HG03354 (cell line): ENCODE measurements at regions not wholly inside any gene's neighbourhood (a gene's known extent, or its start where the extent isn't known, plus 50 kb on each side); places are given as distances from the start of the nearest gene placed in this dataset.
"Not testable (repeated sequence)": the region's sequence is repeated elsewhere in the genome, so short reads cannot be mapped to it uniquely, and the experiment has no call there.

Experiments used
- ATAC-seq: cut with Tn5 transposase; IDR thresholded peaks from one replicate; pipeline ENCODE4 v1.9.1; 2021; ENCODE audit warnings: mild to moderate bottlenecking; ENCODE audit not compliant: unreplicated experiment, poor library complexity, severe bottlenecking

DNA sequence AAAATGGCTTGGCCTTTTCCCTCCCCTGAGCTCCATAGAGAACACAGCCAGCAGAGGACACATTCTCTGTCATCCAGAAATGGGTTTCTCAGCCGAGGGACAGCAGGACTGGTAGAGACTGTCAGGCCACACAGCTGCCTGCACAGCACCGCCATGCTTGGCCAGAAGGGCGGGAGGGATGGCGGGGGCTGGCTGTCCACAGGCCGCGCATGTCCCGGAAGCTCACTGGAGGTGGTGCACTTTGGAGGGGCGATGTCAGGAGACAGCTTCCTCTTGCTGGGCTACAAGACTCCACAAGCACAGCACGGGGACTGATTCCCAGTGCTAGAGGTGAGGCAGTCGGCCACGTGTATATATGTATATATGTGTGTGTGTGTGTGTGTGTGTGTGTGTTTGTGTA, 125.3 kb downstream of the GOLGA6L4 start:
- ATAC-seq, result not testable (repeated sequence)

DNA sequence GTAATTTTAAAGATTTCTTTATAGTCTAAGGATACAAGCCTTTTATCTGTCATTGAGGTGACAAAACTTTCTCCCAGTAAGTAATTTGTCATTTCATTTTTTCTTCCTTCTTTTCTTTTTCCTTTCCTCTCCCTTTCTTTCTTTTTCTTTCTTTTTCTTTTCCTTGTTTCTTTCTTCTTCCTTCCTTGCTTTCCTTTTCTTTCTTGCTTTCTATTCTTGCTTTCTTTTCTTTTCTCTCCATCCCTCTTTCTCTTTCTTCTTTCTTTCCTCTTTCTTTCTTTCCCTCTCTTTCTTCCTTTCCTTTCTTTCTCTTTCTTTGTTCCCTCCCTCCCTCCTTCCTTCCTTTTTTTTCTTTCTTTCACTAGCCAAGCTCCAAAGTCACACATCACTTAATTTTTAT, 148.8 kb downstream of the GOLGA6L4 start:
- ATAC-seq, result not testable (repeated sequence)

DNA sequence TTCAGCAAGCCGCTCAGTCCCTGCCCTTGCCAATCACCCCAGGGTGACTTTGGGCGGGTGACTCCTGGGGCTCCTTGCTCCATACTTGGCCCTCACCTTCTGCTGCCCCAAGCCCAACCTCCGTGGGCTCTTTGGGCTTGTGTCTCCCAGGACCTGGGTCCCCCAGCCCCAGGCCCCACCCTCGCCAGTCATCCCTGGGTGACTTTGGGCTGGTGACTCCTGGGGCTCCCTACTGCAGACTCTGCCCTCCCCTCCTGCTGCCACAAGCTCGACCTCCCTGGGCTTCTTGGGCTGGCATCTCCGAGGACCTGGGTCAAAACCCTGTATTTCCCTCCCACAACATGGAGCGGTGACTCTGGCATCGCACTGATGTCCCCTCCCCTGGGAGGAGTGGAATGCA, 151.5 kb downstream of the GOLGA6L4 start:
- ATAC-seq, result no peak

DNA sequence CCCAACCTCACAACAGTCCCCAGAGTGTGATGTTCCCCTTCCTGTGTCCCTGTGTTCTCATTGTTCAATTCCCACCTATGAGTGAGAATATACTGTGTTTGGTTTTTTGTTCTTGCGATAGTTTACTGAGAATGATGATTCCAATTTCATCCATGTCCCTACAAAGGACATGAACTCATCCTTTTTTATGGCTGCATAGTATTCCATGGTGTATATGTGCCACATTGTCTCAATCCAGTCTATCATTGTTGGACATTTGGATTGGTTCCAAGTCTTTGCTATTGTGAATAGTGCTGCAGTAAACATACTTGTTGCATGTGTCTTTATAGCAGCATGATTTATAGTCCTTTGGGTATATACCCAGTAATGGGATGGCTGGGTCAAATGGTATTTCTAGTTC, 152.6 kb downstream of the GOLGA6L4 start:
- not testable (repeated sequence) for ATAC-seq

DNA sequence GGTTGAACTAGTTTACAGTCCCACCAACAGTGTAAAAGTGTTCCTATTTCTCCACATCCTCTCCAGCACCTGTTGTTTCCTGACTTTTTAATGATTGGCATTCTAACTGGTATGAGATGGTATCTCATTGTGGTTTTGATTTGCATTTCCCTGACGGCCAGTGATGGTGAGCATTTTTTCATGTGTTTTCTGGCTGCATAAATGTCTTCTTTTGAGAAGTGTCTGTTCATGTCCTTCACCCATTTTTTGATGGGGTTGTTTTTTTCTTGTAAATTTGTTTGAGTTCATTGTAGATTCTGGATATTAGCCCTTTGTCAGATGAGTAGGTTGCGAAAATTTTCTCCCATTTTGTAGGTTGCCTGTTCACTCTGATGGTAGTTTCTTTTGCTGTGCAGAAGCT, 153.1 kb downstream of the GOLGA6L4 start:
- ATAC-seq, result not testable (repeated sequence)

DNA sequence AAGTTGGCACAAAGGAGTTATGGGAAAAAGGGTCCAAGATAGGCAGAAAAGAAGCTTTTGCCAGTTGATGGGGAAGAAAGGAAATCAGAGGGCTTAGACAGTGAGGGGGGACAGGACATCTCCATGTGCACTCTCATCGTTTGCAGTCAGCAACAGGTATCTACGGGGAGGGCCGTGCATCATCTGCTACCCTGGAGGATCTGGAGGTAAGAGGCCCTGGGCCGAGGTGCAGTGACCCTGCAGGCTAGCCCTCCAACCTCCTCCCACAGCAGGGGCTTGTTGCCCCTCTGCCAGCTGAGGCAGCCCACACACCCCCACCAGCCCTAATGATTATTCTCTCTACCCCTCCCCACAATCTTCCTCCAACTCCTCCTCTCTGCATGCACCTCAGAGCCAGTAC, 154.8 kb downstream of the GOLGA6L4 start:
- ATAC-seq, result not testable (repeated sequence)

DNA sequence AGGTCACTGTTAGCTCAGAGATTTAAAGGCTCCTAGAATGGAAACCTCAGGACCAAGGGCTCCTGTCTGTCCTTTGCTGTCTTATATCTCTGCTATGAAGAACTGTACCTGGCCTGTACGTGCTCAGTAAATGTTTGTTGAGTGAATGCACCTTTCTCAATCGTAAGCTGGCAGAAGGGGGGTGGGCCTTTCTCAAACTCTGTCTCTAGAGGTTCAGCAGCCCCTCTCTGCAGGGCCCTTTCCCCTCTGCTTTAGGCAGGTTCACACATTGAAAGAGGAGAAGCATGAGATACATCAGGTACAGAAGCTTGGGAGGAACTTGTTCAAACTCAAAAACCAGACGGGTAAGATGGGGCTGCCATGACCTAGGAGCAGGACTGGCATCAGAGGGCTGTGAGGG, 155.6 kb downstream of the GOLGA6L4 start:
- no peak for ATAC-seq

DNA sequence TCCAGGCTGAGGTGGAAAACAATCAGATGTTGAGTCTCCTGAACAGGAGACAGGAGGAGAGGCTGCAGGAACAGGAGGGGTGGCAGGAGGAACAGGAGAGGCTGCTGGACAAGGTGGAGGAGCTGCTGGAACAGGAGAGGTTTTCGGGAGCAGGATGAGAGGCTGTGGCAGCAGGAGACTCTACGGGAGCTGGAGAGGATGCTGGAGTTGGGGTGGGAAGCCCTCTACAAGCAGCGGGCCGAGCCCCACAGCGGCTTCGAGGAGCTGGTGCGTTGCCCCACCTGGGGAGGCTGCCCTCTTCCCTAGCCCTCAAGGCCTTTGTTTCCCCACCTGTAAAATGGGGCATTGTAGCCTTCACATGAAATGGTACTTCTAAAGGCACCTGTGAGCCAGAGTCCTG, 156.4 kb downstream of the GOLGA6L4 start:
- ATAC-seq, result not testable (repeated sequence)

DNA sequence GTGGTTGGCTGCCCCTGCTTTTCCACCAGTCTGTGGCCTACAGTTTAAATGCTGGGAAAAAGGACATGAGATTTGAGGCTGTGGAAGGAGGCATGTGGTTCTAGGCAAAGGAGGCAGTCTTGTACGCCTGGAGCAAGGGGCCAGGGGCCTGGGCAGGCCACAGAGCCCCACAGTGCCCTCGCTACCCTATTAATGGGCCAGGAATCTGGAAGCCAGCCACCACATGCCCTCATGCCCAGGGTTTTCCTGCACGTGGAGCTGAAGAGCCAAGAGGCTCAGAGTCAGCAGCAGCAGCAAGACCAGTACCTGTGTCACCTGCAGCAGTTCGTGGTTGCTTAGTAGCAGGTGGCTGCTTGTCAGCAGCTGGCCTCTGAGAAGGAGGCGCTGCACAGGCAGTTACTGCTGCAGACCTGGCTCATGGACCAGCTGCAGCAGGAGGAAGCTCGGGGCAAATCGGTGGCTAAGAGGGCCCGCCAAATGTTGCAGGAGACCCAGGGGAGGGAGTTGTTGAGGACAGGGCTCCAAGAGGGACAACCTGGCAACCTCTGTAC, 157.9 kb downstream of the GOLGA6L4 start:
- not testable (repeated sequence) for ATAC-seq

DNA sequence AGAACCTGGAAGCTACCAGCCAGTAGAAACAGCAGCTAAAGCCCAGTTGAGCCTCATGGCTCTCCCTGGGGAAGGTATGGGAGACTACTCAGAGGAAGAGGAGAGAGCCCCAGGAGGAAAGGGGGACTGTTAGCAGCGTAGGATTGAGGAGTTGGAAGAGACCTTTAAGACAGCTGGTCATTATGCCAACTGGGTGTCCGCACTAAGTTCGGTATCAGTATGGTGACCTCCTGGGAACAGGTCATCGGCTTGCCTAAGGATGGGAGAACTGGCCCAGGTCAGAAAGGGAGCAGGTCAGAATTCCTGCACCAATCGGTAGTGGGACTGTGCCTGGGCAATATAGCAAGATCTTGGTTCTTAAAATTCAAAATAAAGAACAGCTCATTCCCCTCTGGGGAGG, 158.4 kb downstream of the GOLGA6L4 start:
- ATAC-seq, result not testable (repeated sequence)

DNA sequence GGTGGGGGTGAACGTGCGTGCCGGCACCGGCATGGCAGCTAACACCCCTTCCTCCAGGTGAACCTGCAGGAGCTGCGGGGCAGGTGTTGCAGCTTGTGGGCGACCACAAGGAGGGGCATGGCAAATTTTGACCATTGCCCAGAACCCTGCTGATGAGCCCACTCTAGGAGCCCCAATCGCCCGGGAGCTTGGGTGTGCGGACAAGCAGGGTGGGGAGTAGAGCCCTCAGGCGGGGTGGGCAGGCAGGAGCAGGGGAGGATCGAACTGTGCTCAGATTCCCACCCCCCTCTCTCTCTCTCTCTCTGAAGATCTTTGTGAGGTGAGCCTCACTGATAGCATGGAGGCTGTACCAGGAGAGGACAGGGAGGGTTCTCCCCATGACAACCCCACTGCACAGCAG, 159.8 kb downstream of the GOLGA6L4 start:
- not testable (repeated sequence) for ATAC-seq

DNA sequence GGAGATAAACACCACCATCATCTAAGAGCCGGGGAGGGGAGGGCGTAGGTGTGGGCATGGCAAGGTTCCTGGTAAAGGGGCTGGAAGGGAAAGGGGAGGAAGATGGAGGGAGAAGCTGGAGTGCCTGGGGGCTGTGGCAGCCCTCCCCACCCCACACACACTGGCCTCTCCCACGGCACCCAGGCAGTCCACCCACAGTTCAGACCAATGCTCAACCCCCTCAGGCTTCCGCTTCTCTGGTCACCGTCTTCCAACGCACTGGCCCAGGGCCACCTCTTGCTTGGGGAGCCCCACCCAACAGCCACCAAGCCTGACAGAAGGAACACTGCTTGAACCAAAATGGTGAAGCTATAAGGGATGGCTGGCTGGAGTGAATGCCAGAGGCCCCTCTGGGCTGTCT, 160.3 kb downstream of the GOLGA6L4 start:
- not testable (repeated sequence) for ATAC-seq

DNA sequence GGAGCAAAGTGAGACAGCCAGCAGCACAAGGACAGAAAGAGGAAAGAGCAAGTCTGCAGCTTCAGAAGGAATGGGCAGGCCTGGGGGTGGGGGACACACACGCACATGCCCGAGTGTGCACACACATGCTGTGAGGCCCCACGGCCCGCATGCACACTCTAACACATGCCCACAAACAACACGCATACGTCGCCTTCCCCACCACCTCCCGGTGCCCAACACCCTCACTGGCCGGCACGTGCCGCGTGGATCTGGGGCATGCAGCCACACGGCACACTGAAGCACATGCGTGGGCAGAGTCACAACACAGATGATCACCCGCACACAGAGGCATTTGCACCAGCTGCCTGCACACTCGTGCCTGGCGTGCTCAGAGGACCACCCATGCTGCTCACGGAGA, 161.5 kb downstream of the GOLGA6L4 start:
- not testable (repeated sequence) for ATAC-seq

DNA sequence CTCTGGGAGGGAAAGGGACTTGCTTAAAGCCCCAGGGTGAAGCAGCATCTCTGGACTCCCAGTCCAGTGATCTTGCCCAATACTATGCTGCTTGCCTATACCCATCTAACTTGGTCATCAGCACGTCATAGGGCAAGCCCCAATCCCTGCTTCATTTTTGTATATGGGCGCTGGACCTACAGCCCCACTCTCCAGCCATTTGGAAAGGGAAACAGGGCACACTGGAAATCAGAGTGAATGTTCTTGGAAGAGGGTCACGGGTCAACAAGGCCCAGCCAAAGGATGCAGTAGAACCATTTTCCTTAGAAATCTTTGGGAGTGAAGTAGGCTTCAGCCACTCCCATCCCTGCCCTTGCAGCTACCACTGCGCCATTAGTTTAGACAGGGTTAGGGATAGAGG, 162.5 kb downstream of the GOLGA6L4 start:
- ATAC-seq, result not testable (repeated sequence)

DNA sequence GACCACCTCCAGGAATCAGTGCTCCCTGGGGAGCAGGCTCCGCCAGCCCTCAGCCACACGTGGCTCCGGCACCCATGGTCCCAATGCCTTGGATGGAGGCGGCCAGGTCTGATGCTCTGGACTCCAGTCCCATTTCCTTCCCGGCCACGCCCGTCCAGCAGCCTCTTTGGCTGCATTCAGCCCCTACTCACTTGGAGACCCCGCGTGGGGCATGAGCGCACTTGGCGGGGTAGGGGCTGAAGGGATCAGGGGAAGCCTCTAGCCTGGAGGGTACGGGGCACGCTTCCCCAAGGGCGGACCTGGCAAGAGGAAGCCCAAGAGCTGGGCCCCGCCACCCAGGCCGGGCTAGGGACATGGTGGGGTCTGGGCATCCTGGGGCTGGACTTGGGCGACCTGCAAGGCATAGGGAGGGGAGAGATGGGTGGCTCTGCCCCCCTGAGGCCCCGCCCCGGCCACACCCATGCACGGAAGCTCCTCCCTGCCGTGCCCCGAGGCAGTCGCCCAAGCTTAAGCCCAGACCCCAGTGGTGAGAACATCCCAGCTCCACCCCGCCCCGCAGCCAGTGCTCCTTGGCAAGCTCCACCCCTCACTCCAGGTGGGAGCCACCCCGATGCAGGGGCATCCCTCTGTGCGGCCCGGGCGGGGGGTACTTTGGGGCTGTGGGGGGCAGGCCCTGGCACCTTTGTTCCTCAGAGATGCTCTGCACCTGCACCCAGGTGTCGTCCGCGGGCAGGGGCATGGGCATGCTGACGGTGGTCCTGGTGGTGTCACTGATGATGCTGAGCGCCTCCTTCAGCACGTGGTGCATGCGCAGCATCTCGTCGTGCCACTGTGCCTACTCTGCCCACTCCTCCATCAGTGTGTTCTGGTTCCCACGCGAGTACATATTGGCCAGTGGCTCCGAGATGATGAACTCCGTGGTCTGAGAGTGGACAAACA, 163.5 kb downstream of the GOLGA6L4 start:
- ATAC-seq, result no peak

DNA sequence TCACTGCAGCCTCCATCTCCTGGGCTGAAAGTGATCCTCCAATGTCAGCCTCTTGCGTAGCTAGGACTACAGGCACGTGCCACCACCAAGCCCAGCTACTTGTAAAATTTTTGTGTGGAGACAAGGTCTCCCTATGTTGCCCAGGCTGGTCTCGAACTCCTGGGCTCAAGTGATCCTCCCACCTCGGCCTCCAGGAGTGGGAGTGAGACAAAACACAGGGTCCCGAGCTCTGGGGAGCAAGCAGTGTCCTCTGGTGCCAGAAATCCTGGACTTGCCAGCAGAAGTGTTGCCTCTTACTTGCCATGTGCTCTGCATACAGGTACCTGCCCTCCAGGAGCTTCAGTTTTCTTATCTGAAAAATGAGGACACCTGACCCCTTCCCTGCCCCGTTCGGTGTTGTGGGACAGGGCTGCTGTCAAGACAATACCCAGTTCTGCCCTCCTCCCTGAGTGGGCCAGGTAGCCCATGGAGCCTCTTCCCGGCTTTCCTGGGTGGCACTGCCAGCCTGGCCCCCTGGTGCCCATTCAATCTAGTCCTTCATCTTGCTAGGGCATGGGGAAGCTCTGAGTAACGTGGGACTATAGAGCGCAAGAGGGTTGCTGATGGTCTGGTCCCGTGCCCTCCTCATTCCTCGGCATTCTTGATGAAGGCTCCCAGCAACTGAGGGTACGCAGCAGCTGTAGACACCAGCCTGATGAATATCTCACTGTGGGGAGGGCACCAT, 164.6 kb downstream of the GOLGA6L4 start:
- ATAC-seq, result no peak

DNA sequence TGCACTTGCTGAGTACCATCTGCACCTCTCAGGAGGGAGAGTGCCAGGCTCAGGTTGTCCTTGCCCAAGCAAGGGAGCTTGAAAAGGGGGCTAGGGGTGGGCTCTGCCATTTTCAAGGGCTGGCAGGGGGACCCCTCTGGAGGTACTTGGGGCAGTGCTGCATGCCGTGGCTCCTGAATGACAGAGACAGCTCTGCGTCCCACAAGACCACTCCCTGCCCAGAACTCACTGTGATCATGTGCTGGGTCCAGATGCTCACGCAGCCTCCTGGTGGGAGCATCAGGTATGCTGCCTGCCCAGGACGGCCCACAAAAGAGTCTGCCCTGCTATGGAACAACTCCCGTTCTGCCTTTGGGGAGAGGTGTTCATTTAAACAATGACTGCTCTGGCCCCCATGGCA, 165.2 kb downstream of the GOLGA6L4 start:
- no peak for ATAC-seq

DNA sequence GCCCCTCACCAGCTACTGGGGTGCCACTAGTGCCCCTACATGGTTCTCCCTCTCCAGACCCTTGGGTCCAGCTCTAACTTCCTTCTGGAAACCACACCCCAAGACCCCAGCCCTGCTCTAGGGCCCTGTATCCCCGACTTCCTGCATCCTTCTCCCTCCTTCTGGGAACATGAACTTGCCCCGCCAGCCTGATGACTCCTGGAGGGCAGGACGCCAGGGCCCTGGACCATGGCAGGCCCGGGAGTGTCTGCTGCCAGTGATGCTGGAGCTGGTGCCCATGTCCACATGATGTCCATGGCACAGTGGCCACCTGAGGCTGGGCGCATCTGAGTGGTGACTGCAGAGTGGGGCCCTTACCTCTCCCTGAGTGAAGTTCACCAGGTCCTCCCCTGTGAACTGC, 165.9 kb downstream of the GOLGA6L4 start:
- ATAC-seq, result not testable (repeated sequence)

DNA sequence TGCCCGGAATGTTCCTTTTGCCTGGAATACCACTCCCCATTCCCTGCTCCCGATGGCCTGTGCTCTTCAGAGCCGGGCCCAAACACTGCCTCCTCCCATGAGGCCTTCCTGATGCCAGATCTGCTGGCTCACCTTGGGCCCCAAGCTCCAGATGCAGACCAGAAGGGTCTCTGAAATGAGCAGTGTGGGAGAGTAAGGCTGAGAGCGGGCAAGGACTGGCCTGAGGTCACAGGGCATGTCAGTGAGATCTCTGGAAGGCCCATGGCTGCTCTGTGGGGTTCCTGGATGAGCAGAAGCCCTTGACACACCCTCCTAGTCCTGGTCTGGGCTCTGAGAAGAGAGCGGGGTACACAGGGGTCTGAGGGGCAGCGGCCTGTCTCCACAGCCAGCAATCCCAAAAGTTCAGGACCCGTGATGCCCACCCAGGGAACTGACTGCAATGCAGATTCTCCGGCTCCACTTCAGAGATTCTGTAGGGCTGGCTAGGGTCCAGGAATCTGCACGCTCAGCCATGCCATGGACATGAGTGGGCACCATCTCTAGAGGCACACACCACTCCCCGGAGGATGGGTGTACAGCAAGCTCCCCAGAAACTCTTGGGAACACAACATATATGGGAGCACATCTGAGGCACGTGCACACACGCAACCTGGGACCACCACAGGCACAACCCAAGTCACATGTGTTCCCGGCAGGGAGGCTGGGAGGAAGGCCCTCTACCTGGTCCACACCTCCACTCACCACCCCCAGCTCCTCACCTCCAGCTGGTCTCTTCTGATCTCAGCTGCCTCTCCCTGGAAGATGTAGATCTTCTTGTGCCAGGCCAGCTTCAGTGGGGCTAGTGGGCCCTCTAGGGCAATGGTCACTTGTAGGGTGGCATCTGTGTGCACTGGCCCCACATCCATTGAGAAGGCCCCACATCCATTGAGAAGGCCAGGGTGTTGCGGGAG, 166.6 kb downstream of the GOLGA6L4 start:
- ATAC-seq, result not testable (repeated sequence)
